ENCODE measurements at regions not wholly inside any gene's neighbourhood (a gene's known extent, or its start where the extent isn't known, plus 50 kb on each side); places are given as distances from the start of the nearest gene placed in this dataset.

- TF ChIP-seq CTCF (IDR thresholded peaks at IDR 0.05; ENCODE audit: low read depth, low read length, missing input control) (no peak), YY1 (IDR thresholded peaks at IDR 0.05) (no peak), ATF3 (IDR thresholded peaks at IDR 0.05) (no peak), GABPA (IDR thresholded peaks at IDR 0.05 in 1 of 2, conservative IDR thresholded peaks at IDR 0.05 in 1 of 2) (no peak), REST (IDR thresholded peaks at IDR 0.05) (no peak)
Measured at GRCh38 chr12:42640391-42640790, 50.8 kb upstream of the PRICKLE1 start.

Data from liver (tissue), 3 donors.